ENCODE measurements at regions not wholly inside any gene's neighbourhood (a gene's known extent, or its start where the extent isn't known, plus 50 kb on each side); places are given as distances from the start of the nearest gene placed in this dataset.

DNA sequence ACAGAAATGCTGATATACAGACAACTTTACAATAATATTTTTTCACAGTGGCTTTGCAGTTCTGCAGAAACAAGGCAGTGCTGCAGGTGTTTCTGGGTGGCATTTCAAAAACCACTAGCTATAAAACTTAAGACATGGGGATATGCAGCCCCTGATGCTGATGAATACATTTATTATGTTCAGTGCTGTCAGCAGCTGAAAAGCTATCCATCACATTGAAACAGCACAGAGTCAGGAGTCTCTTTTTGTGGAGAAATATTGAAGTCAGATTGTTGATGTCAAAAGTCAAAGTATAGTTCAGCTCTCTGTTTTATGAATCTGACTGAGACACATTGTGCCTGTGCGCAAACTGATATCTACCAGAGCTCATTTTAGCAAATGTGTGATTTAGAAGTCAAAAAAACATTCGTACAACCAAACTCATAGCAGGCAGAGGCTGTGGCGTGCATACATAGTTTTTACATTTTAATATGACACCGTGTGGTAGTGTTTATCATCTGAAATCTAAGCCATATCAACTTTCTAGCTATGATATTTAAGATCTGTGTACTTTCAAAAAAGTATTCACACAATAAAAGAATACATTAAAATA lies 467.6 kb downstream of the PRKD1 start:
- ChIA-PET POLR2A (no interaction called here), CTCF (no interaction called here)
- Histone ChIP-seq H3K9me3 (ENCODE audit: control extremely low read depth in 1 of 3, control insufficient read depth in 2 of 3, insufficient read depth in 1 of 3, low read length in 2 of 3) (no peaks in the 10 kb centered on the region), H3K9ac (ENCODE audit: low read length) (no peak overlapping the region), H4K20me1 (ENCODE audit: control insufficient read depth, insufficient read depth, low read length, poor library complexity, severe bottlenecking) (no peaks in the 10 kb centered on the region), H2AFZ (ENCODE audit: insufficient read depth, low read depth, low read length, poor library complexity, severe bottlenecking) (no peak overlapping the region), H3K79me2 (ENCODE audit: control insufficient read depth, insufficient read depth, low read length) (no peaks in the 10 kb centered on the region), H3K36me3 (replicated peaks in 1 of 2; ENCODE audit: control extremely low read depth in 1 of 2, control insufficient read depth in 1 of 2, extremely low read depth in 1 of 2, insufficient read depth in 2 of 2, low read length in 1 of 2) (no peaks in the 10 kb centered on the region), H3K27ac (ENCODE audit: low read length in 2 of 2) (no peak overlapping the region), H3K4me2 (replicated peaks; ENCODE audit: low read depth, low read length, poor library complexity, severe bottlenecking) (no peak overlapping the region), H3K4me3 (ENCODE audit: control extremely low read depth in 1 of 5, extremely low read depth in 1 of 5, insufficient read depth in 1 of 5, low read depth in 2 of 5, low read length in 4 of 5) (no peak overlapping the region), H3K27me3 (replicated peaks in 1 of 4; ENCODE audit: control extremely low read depth in 1 of 4, control insufficient read depth in 3 of 4, insufficient read depth in 4 of 4, low read length in 3 of 4) (no peaks in the 10 kb centered on the region), H3K4me1 (ENCODE audit: control insufficient read depth in 2 of 2, insufficient read depth in 2 of 2, low read length in 2 of 2) (no peaks in the 10 kb centered on the region)
- TF ChIP-seq CTCF (IDR thresholded peaks at IDR 0.05) (no peak), EZH2 (IDR thresholded peaks at IDR 0.05; ENCODE audit: borderline replicate concordance, insufficient read depth, low read depth, low read length, poor library complexity, severe bottlenecking) (no peak)
- no peak for DNase-seq
- H3K4me1 Mint-ChIP-seq, result no peaks in the 10 kb centered on the region
- H3K27me3 Mint-ChIP-seq, result no peaks in the 10 kb centered on the region
- no peak for ATAC-seq (ENCODE audit: low read depth)
- no peaks in the 10 kb centered on the region for H3K9me3 Mint-ChIP-seq (ENCODE audit: insufficient read depth)
- intact Hi-C loops (cut with micrococcal nuclease), result no loop called here
- H3K27ac Mint-ChIP-seq, result no peak overlapping the region
- WGBS (ENCODE audit: insufficient coverage), result no CpG with 5 or more reads among the region's 4 CpGs
- H3K4me3 Mint-ChIP-seq, result no peak overlapping the region

- no peak overlapping the region for H3K27ac ChIP-seq (ENCODE audit: low read length in 2 of 2)
- no peaks in the 10 kb centered on the region for H3K79me2 ChIP-seq (ENCODE audit: control insufficient read depth, insufficient read depth, low read length)
- intact Hi-C loops (cut with micrococcal nuclease), result no loop called here
- no peaks in the 10 kb centered on the region for H3K9me3 ChIP-seq (ENCODE audit: control extremely low read depth in 1 of 3, control insufficient read depth in 2 of 3, insufficient read depth in 1 of 3, low read length in 2 of 3)
- no peaks in the 10 kb centered on the region for H3K27me3 Mint-ChIP-seq
- no peaks in the 10 kb centered on the region for H3K4me1 ChIP-seq (ENCODE audit: control insufficient read depth in 2 of 2, insufficient read depth in 2 of 2, low read length in 2 of 2)
- ChIA-PET CTCF (no interaction called here), POLR2A (no interaction called here)
- no peak overlapping the region for H3K4me2 ChIP-seq (replicated peaks; ENCODE audit: low read depth, low read length, poor library complexity, severe bottlenecking)
- ATAC-seq (ENCODE audit: low read depth) (no peak), DNase-seq (no peak)
- no peaks in the 10 kb centered on the region for H3K4me1 Mint-ChIP-seq
- no peak overlapping the region for H2AFZ ChIP-seq (ENCODE audit: insufficient read depth, low read depth, low read length, poor library complexity, severe bottlenecking)
- H4K20me1 ChIP-seq (ENCODE audit: control insufficient read depth, insufficient read depth, low read length, poor library complexity, severe bottlenecking), result no peaks in the 10 kb centered on the region
- no peak overlapping the region for H3K4me3 Mint-ChIP-seq
- no peaks in the 10 kb centered on the region for H3K9me3 Mint-ChIP-seq (ENCODE audit: insufficient read depth)
- TF ChIP-seq EZH2 (IDR thresholded peaks at IDR 0.05; ENCODE audit: borderline replicate concordance, insufficient read depth, low read depth, low read length, poor library complexity, severe bottlenecking) (no peak), CTCF (IDR thresholded peaks at IDR 0.05) (no peak)
- H3K9ac ChIP-seq (ENCODE audit: low read length), result no peak overlapping the region
- no peaks in the 10 kb centered on the region for H3K36me3 ChIP-seq (replicated peaks in 1 of 2; ENCODE audit: control extremely low read depth in 1 of 2, control insufficient read depth in 1 of 2, extremely low read depth in 1 of 2, insufficient read depth in 2 of 2, low read length in 1 of 2)
- no peak overlapping the region for H3K4me3 ChIP-seq (ENCODE audit: control extremely low read depth in 1 of 5, extremely low read depth in 1 of 5, insufficient read depth in 1 of 5, low read depth in 2 of 5, low read length in 4 of 5)
- 87% methylated on average over 3 of the region's 6 CpGs for WGBS (ENCODE audit: insufficient coverage)
- H3K27ac Mint-ChIP-seq, result no peak overlapping the region
- H3K27me3 ChIP-seq (replicated peaks in 1 of 4; ENCODE audit: control extremely low read depth in 1 of 4, control insufficient read depth in 3 of 4, insufficient read depth in 4 of 4, low read length in 3 of 4), result no peaks in the 10 kb centered on the region
Measured at GRCh38 chr14:29461101-29461500, 466.5 kb downstream of the PRKD1 start.

Data from B cell (primary cell).